ENCODE measurements at regions not wholly inside any gene's neighbourhood (a gene's known extent, or its start where the extent isn't known, plus 50 kb on each side); places are given as distances from the start of the nearest gene placed in this dataset.

- Histone ChIP-seq H4K20me1 (ENCODE audit: insufficient read depth) (no peaks in the 10 kb centered on the region), H3K4me3 (ENCODE audit: low read length) (no peak overlapping the region), H3F3A (ENCODE audit: insufficient read depth, low read length, poor library complexity, severe bottlenecking) (no peaks in the 10 kb centered on the region), H3K79me2 (replicated peaks; ENCODE audit: insufficient read depth, low read length) (no peaks in the 10 kb centered on the region), H3K27me3 (ENCODE audit: insufficient read depth, low read depth, low read length) (no peaks in the 10 kb centered on the region), H3K27ac (ENCODE audit: low read length) (no peak overlapping the region), H3K4me2 (ENCODE audit: low read length) (no peak overlapping the region), H3K36me3 (ENCODE audit: insufficient read depth, low read length) (no peaks in the 10 kb centered on the region), H2AFZ (ENCODE audit: low read depth, low read length) (no peak overlapping the region), H3K9me3 (ENCODE audit: low read length) (peaks cover 4% of the 10 kb centered on the region), H3K9ac (ENCODE audit: low read length) (no peak overlapping the region), H3K9me2 (ENCODE audit: insufficient read depth, low read length) (no peaks in the 10 kb centered on the region)
- TF ChIP-seq EZH2 (IDR thresholded peaks at IDR 0.05; ENCODE audit: borderline replicate concordance, insufficient read depth, low read length, poor library complexity, severe bottlenecking) (no peak), EP300 (conservative IDR thresholded peaks at IDR 0.05; ENCODE audit: poor library complexity, severe bottlenecking) (no peak), MXI1 (conservative IDR thresholded peaks at IDR 0.05; ENCODE audit: poor library complexity, severe bottlenecking) (no peak), SMC3 (conservative IDR thresholded peaks at IDR 0.05; ENCODE audit: poor library complexity) (no peak), REST (IDR thresholded peaks at IDR 0.05; ENCODE audit: borderline replicate concordance) (no peak), TAF1 (IDR thresholded peaks at IDR 0.05; ENCODE audit: low read depth) (no peak), POLR2AphosphoS5 (IDR thresholded peaks at IDR 0.05) (no peak), CTCF (IDR thresholded peaks at IDR 0.05; ENCODE audit: poor library complexity, severe bottlenecking) (no peak), RAD21 (conservative IDR thresholded peaks at IDR 0.05) (no peak)
Measured at GRCh38 chr15:87522997-87523396, 733.5 kb downstream of the NTRK3 start.

DNA sequence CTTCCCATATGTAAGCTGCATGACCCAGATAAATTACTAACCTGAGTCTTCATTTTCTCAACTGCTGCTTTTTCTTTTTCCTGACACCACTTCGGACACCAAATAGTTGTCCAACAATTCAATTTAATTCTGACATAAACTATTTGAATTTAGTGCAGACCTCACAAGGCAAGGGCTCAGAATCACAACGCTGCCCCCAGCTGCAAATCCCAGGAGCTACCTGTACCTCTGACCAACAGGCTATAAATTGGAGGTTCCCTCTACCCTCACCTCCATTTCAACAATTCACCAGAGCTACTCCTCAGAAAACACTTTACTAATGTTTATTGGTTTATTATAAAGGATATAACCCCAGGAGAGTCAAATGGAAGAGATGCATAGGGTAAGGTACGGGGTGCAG is 737.6 kb downstream of the NTRK3 start:
- TF ChIP-seq EZH2 (IDR thresholded peaks at IDR 0.05; ENCODE audit: borderline replicate concordance, insufficient read depth, low read length, poor library complexity, severe bottlenecking) (no peak), CTCF (IDR thresholded peaks at IDR 0.05; ENCODE audit: poor library complexity, severe bottlenecking) (no peak), POLR2AphosphoS5 (IDR thresholded peaks at IDR 0.05) (no peak), REST (IDR thresholded peaks at IDR 0.05; ENCODE audit: borderline replicate concordance) (no peak), MXI1 (conservative IDR thresholded peaks at IDR 0.05; ENCODE audit: poor library complexity, severe bottlenecking) (no peak), RAD21 (conservative IDR thresholded peaks at IDR 0.05) (no peak), EP300 (conservative IDR thresholded peaks at IDR 0.05; ENCODE audit: poor library complexity, severe bottlenecking) (no peak), TAF1 (IDR thresholded peaks at IDR 0.05; ENCODE audit: low read depth) (no peak), SMC3 (conservative IDR thresholded peaks at IDR 0.05; ENCODE audit: poor library complexity) (no peak)

More for the DNA sequence above, 737.6 kb downstream of the NTRK3 start:
- Histone ChIP-seq H3K27ac (ENCODE audit: low read length) (no peak overlapping the region), H3K36me3 (ENCODE audit: insufficient read depth, low read length) (no peaks in the 10 kb centered on the region), H3K4me3 (ENCODE audit: low read length) (no peak overlapping the region), H3K9me3 (ENCODE audit: low read length) (peaks cover 1% of the 10 kb centered on the region), H3K4me2 (ENCODE audit: low read length) (no peak overlapping the region), H3K27me3 (ENCODE audit: insufficient read depth, low read depth, low read length) (no peaks in the 10 kb centered on the region), H4K20me1 (ENCODE audit: insufficient read depth) (no peaks in the 10 kb centered on the region), H3F3A (ENCODE audit: insufficient read depth, low read length, poor library complexity, severe bottlenecking) (no peaks in the 10 kb centered on the region), H2AFZ (ENCODE audit: low read depth, low read length) (no peak overlapping the region), H3K79me2 (replicated peaks; ENCODE audit: insufficient read depth, low read length) (no peaks in the 10 kb centered on the region), H3K9me2 (ENCODE audit: insufficient read depth, low read length) (no peaks in the 10 kb centered on the region), H3K9ac (ENCODE audit: low read length) (no peak overlapping the region)

All from neural cell (in vitro differentiated cells).